Islet precursor cell (in vitro differentiated cells): ENCODE measurements at regions not wholly inside any gene's neighbourhood (a gene's known extent, or its start where the extent isn't known, plus 50 kb on each side); places are given as distances from the start of the nearest gene placed in this dataset.

Experiments
- DNase-seq: peaks from one replicate; pipeline ENCODE4 v3.0.0-alpha.2; 2018

DNA sequence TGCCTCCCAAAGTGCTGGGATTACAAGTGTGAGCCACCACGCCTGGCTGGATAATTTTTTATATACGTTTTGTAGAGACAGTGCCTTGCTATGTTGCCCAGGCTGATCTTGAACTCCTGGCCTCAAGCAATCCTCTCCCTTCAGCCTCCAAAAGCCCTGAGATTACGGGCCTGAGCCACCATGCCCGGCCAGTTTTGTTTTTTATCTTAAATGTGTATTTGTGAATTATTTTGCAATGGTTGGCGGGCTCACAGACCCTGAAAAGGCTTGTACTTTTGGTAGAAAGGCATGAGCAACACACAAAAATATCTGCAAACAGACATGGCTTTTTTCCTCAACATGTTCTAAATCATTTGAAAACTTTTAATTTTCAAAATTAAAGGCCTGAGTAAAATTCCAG is 73.4 kb upstream of the TMEM18 start:
- DNase-seq = peak; percentile 14

DNA sequence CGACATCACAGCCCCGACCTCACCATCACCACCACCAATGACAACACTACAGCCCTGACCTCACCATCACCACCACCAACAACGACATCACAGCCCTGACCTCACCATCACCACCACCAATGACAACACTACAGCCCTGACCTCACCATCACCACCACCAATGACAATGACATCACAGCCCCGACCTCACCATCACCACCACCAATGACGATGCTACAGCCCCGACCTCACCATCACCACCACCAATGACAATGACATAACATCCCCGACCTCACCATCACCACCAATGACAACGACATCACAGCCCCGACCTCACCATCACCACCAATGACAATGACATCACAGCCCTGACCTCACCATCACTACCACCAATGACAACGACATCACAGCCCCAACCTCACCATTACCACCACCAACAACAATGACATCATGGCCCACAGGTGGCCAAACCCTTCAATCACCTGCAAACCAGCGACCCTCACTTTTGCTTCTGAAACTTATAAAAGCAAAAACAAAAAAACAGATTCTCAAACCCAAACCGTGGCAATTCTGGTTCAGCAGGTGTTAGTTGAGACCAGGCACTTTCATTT is 70.7 kb upstream of the TMEM18 start:
- peak; percentile 37 for DNase-seq

DNA sequence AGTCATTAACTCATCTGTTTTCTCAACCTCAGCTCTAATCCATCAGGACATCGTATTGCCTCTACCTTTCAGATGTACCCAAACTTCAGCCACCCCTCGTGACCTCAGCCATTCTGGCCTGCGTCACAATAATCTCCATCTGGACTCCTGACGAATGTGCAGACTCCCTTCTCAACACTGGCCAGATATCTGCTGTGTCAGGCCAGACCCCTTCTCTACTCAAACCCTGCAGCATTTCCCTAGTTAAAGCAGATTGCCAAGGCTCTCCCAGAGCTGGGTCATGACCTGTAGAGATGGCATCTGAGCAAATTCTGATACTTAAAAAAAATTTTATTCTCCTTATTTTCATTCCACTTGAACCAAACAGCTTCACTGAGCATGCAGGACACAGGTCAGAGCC is 69.5 kb upstream of the TMEM18 start:
- DNase-seq = peak; percentile 28

DNA sequence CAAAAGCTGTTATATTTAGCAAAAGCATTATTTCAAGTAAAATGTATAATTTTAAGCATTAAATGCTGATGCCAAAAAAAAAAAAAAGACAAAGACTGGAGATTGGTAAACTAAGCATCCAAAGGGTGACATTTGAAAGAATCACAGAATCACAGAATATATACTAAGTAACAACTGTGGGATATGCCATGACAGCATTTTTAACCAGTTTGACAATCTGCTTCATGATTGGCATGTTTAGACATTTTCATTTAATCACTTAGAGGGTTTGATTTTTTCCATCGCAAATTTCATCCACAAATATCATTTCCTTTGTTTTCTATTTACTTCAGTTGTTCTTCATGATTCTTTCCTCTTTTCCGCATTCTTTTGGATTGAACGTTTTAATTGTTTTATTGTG is 66.9 kb upstream of the TMEM18 start:
- no peak for DNase-seq

DNA sequence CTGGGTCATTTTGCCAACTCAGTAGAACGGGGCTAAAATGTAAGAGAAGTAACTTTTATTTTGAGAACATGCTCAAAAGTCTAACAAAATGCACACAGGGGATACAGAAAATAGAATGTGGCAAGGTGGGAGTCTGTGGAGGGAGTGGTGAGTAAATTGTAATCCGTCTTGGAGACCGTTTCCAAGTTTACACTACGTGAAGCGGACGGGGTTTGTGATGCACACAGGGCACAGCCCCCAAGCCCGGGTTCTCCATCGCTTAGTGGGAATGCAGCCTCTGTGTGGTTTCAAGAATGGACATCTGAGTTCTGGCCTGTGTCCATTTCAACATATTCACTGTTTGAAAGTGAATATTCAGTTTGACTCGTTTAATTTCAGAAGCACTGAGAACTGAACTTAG is 65.0 kb upstream of the TMEM18 start:
- DNase-seq = no peak

DNA sequence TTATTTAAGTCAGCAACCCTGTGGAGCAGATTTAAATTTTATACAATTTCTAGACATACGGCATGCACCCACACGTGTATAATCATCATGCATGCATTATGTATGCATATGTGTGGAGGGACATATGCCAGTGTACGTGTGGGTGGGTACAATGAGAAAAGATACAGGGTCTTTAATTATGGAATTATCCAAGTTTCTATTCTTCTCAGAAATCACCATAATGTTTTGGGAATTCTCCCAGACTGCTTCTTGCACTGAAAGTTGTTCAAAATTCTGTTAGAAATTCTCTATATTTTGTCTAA is 63.9 kb upstream of the TMEM18 start:
- DNase-seq = no peak

DNA sequence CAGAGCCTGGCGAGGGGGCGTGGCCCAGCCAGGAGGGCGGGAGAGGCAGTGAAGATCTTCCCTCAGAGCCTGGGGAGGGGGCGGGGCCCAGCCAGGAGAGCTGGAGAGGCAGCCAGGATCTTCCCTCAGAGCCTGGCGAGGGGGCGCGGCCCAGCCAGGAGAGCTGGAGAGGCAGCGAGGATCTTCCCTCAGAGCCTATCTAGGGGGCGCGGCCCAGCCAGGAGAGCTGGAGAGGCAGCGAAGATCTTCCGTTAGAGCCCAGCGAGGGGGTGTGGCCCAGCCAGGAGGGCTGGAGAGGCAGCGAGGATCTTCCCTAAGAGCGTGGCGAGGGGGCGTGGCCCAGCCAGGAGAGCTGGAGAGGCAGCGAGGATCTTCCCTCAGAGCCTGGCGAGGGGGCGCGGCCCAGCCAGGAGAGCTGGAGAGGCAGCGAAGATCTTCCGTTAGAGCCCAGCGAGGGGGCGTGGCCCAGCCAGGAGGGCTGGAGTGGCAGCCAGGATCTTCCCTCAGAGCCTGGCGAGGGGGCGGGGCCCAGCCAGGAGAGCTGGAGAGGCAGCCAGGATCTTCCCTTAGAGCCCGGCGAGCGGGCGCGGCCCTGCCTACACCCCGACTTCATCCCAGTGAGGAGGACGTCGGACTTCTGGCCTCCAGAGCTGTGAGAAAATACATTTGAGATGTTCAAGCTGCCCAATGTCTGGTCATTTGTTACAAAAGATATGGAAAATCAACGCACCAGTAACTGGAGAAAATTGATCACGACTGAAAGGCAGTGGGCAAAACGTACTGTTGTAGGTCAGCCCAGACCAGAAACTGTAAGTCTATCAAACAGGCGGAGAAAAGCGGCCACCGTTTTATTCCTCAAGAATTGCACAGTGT is 63.4 kb upstream of the TMEM18 start:
- DNase-seq = peak; percentile 100

DNA sequence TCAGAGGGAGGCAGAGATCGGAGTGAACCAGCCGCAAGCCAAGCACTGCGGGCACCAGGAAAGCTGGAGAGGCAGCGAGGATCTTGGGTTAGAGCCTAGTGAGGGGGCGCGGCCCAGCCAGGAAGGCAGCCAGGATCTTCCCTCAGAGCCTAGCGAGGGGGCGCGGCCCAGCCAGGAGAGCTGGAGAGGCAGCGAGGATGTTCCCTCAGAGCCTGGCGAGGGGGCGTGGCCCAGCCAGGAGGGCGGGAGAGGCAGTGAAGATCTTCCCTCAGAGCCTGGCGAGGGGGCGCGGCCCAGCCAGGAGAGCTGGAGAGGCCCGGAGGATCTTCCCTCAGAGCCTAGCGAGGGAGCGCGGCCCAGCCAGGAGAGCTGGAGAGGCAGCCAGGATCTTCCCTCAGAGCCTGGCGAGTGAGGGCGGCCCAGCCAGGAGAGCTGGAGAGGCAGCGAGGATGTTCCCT is 62.7 kb upstream of the TMEM18 start:
- peak; percentile 99 for DNase-seq

DNA sequence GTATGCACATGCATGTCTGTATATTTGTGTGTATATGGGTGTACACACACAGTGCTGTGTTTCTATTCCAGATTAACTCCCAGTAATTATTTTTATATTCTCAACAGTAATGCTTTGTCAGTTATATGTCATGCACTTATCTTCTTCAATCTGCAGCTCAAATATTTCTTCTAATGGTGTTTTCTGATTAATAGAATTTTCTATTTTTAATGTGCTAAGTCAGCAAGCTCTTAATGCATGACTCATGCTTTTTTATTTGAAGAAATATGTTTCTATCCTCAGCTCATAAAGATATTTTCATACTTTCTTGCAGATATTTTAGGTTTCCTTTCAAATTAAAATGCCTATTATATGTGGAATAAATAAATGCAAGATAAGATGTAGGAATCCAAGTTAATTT is 59.7 kb upstream of the TMEM18 start:
- DNase-seq = no peak

DNA sequence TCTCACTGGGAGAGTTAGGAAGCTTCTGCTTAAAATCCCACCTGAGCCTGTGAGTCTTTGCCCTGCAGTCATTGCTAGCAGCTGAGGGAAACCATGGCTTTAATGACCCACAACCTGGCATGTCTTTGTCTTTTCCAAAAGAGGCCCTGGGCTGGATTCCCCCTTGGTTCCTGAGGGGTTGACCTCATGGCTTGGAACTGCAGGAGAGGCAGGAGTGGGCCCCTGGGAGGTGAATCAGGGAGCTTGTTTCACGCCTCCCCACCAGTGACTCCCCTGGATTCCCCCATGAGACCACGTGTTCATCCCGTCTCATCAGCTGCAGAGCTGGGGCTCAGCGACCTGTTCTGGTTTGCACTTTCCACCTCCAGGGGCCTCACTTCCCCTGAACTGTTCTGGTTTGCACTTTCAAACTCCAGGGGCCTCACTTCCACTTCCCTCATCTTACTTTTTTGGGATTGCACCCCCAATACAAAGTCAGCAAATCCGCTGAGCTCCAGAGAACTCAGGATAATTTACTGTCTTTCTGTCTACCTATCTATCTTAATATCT is 58.5 kb upstream of the TMEM18 start:
- DNase-seq = no peak

DNA sequence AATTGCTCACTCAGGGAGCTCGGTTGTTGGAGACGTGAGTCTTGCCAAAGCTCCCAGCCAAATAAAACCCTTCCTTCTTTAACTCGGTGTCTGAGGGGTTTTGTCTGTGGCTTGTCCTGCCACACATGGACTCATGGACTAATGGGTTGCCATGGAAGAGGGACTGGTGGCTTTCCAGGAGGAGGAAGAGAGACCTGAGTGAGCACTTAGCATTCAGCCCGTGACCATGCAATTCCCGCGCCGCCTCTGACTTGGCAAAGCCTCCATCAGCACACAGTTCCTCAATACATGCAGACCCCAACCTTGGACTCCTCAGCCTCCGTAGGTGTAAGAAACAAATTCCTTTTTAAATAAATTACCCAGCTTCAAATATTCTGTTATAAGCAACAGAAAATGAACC is 57.3 kb upstream of the TMEM18 start:
- DNase-seq = no peak

DNA sequence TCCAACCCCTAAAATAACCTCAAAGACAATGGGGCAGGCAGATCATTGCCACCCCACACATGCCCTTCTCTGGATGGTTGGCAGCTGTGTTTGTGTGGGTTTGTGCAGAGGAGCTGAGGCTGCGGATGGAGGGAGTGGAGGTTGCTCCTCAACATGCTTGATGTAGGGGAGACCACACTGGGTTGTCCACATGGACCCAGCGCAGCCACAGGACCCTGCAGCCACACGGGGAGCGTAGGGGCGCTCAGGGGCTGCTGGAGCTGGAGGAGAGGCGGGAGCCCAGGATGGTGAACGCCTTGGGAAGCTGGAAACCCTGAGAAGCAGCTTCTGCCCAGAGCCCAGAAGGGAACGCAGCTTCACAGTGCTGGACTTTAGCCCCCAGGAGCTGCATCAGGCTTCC is 56.3 kb upstream of the TMEM18 start:
- no peak for DNase-seq

DNA sequence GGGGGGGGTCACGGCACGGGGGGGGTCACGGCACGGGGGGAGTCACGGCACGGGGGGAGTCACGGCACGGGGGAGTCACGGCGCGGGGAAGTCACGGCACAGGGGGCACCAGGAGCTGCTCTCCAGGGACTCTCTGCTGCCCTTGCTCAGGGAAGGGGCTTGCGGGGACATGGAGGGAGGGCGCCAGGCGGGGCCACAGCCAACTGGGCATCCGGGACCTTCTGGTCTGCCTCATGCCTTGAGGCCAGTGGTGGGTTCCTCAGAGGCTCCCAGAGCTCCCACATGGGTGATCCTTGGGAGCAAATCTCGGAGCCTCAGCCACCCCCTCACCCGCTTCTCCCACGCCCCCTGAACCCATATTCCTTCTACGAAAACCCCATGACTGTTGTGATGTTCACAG is 55.8 kb upstream of the TMEM18 start:
- DNase-seq = no peak

DNA sequence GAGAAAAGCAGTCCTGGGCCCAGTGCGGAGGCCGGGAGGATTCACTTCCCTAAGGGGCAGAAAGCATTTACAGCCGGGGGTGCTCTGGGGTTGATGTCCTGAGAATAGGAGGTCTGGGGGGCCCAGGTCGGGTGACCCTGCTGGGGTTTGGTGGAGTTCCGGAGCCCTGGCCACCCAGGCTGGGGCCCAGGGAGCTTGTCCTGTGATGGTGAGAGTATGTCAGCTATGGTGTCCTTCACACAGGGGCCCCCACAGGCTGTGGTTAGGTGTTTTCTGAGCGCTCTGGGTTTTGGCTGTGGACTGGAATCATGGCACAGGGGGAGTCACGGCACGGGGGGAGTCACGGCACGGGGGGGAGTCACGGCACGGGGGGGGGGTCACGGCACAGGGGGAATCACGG is 54.5 kb upstream of the TMEM18 start:
- DNase-seq = no peak

DNA sequence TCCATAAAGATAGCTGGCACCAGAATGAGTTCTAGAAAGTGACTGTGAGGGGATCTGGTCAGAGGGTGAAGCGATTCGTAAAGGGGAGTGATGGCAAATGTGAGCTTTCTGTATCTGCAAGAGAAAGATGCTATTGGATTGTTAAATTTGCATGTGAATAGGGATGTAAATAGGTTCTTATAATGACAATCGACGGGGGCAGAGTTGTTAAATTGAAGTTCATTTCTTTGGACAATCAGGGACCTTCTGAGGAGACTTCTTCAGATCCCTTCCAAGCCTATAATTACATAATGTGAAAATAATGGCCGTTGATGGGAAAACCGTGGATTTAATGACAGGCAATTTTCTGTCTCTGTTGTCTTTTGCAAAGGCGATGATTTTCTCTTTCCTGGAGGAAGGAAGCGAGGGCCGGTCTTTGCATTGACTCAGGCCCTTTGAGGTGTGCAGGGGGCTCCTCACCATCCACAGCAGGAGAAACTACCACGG is 52.2 kb upstream of the TMEM18 start:
- DNase-seq = no peak

DNA sequence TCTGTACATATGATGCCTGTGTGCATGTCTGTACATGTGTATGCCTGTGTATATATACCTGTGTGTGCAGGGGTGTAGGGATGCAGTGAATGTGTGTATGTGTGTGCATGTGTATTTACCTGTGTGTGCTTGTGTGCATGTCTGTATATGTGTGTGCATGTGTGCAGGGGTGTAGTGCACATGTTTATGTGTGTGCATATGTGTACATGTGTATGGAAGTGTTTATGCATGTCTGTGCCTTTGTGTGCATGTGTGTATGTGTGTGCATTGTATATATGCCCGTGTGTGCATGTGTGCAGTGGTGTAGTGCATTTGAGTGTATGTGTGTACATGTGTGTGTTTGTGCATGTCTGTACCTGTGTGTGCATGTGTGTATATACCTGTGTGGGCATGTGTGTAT is 51.0 kb upstream of the TMEM18 start:
- DNase-seq = no peak

DNA sequence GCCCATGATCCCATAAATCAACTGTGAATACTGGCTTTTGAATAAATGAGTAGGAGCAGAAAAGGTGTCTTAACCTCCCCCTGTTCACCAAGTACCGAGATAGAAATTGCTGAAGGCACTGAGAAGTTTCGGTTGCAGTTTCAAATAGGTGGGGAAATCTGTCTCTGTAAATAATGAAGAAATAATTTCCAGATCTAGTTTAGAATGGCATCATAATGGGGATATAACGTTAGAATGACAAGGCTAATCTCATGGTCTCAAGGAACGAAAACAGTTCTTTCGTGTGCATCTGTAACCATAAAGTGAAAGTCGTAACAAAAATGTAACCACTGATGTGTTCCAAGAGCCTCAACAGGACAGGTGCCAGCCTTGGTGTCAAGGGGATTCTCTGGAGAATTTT is 49.9 kb upstream of the TMEM18 start:
- DNase-seq = no peak
